ENCODE measurements at regions not wholly inside any gene's neighbourhood (a gene's known extent, or its start where the extent isn't known, plus 50 kb on each side); places are given as distances from the start of the nearest gene placed in this dataset.

DNA sequence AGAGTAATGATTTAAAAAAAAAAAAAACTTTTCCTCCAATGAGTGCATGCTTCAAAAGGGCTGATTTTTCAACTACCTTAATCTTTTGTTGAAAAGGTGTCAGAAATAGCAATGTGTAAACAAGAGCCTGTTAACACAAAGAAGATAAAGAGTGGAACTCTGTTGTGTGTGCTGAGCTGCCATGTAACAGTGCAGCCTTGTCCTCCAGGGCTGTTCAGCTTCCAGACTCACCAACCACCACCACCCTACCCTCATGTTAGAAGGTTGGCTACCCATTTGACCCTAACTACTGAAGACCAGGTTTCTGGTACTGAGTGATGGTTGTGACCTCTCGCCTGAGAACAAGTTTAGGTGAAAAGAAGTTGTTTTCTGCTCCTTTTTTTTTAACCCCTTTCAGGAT lies 222.8 kb upstream of the TEX13C start:
- no peak for TF ChIP-seq POLR2A (IDR thresholded peaks at IDR 0.05)
- no peak for TF ChIP-seq POLR2AphosphoS5 (IDR thresholded peaks at IDR 0.05; ENCODE audit: insufficient read depth in 1 of 2, low read depth in 1 of 2)
